Hippocampal formation (tissue), 2 donors: ENCODE measurements at regions not wholly inside any gene's neighbourhood (a gene's known extent, or its start where the extent isn't known, plus 50 kb on each side); places are given as distances from the start of the nearest gene placed in this dataset.

Experiments used
- DNase-seq, 2 donors: peaks; one replicate each; lab custom pipeline; 2025; lab: John Stamatoyannopoulos, UW

- DNase-seq: no peak
Measured at GRCh38 chr3:84439476-84439875, 519.3 kb upstream of the CADM2 start.

- DNase-seq: no peak
Measured at GRCh38 chr3:84440291-84440690, 518.5 kb upstream of the CADM2 start.

GRCh38 chr3:84442533-84442932 is 516.3 kb upstream of the CADM2 start:
- no peak for DNase-seq

- DNase-seq: no peak
Measured at GRCh38 chr3:84444726-84445521, 513.9 kb upstream of the CADM2 start.

- no peak for DNase-seq
Measured at GRCh38 chr3:84487296-84487695, 471.5 kb upstream of the CADM2 start.

- DNase-seq: no peak
Measured at GRCh38 chr3:84504761-84505160, 454.0 kb upstream of the CADM2 start.

- DNase-seq: no peak
Measured at GRCh38 chr3:84510007-84510406, 448.8 kb upstream of the CADM2 start.

GRCh38 chr3:84522893-84523292 is 435.9 kb upstream of the CADM2 start:
- no peak for DNase-seq

- DNase-seq: no peak
Measured at GRCh38 chr3:84536916-84537315, 421.9 kb upstream of the CADM2 start.

GRCh38 chr3:84538597-84538996 is 420.2 kb upstream of the CADM2 start:
- DNase-seq: no peak

GRCh38 chr3:84547207-84547606 is 411.6 kb upstream of the CADM2 start:
- DNase-seq: no peak

- peak; percentile 11 to 20 for DNase-seq
Measured at GRCh38 chr3:84547971-84548970, 410.5 kb upstream of the CADM2 start.

- no peak for DNase-seq
Measured at GRCh38 chr3:84555629-84556028, 403.2 kb upstream of the CADM2 start.

GRCh38 chr3:84566256-84566655 is 392.5 kb upstream of the CADM2 start:
- DNase-seq: no peak

- no peak for DNase-seq
Measured at GRCh38 chr3:84567796-84568195, 391.0 kb upstream of the CADM2 start.

GRCh38 chr3:84573962-84574361 is 384.8 kb upstream of the CADM2 start:
- no peak for DNase-seq

- DNase-seq: no peak
Measured at GRCh38 chr3:84586427-84586826, 372.4 kb upstream of the CADM2 start.

- DNase-seq: no peak
Measured at GRCh38 chr3:84600703-84601225, 358.0 kb upstream of the CADM2 start.

GRCh38 chr3:84601303-84601702 is 357.5 kb upstream of the CADM2 start:
- DNase-seq: no peak

- DNase-seq: no peak
Measured at GRCh38 chr3:84621823-84622222, 337.0 kb upstream of the CADM2 start.

GRCh38 chr3:84634668-84635067 is 324.1 kb upstream of the CADM2 start:
- no peak for DNase-seq

GRCh38 chr3:84637272-84637671 is 321.5 kb upstream of the CADM2 start:
- no peak for DNase-seq

- no peak for DNase-seq
Measured at GRCh38 chr3:84666468-84666867, 292.3 kb upstream of the CADM2 start.
